ENCODE measurements at regions not wholly inside any gene's neighbourhood (a gene's known extent, or its start where the extent isn't known, plus 50 kb on each side); places are given as distances from the start of the nearest gene placed in this dataset.

DNA sequence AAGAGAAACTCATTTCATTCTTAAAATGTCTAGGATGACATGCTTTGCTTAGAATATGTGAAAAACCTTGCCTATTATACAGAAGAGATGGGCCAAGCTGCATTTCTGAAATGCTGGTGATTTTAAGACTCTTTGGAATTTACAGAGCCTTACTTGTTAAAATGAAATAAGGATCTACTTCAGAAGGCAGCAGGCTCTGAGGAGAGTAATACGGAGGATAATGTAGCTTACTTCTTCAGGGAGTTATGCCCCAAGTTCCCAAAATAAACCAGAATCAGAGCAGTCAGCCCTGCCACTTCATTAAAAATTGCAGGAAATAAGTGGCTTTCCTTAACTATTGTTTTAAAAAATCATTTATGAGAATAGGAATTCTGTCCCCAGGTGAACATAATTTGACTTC is 1000.3 kb upstream of the RAG2 start:
- Histone ChIP-seq H3K27ac (no peak overlapping the region), H2AFZ (no peak overlapping the region)

DNA sequence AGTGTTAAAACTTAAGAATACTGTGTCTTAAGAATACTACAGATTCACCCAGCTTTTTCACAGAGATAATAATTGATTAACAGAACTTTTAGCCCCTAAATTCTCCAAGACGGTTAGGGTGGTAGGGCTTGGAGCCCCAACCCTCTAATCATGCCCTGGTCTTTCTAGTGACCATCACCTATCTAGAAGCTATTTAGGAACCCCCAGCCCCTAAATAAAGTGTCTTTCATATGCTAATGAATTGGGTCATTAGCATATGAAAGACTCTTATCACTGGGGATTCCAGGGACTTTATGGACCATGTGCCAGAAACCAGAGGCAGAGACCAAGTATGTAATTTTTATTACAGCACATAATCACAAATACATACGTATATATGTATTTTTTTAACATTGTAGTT is 999.7 kb upstream of the RAG2 start:
- Histone ChIP-seq H3K4me3 (ENCODE audit: low read depth, low read length) (no peak overlapping the region), H3K27me3 (ENCODE audit: control insufficient read depth, insufficient read depth, low read length) (no peaks in the 10 kb centered on the region), H3K4me1 (no peaks in the 10 kb centered on the region), H3K9me3 (ENCODE audit: control insufficient read depth, low read length) (no peaks in the 10 kb centered on the region), H3K36me3 (ENCODE audit: control insufficient read depth, insufficient read depth, low read length) (no peaks in the 10 kb centered on the region), H3K4me2 (ENCODE audit: low read length) (no peak overlapping the region), H3K79me2 (no peaks in the 10 kb centered on the region), H2AFZ (no peak overlapping the region), H3K9ac (no peak overlapping the region), H3K27ac (no peak overlapping the region)
- TF ChIP-seq, protein P1, sequence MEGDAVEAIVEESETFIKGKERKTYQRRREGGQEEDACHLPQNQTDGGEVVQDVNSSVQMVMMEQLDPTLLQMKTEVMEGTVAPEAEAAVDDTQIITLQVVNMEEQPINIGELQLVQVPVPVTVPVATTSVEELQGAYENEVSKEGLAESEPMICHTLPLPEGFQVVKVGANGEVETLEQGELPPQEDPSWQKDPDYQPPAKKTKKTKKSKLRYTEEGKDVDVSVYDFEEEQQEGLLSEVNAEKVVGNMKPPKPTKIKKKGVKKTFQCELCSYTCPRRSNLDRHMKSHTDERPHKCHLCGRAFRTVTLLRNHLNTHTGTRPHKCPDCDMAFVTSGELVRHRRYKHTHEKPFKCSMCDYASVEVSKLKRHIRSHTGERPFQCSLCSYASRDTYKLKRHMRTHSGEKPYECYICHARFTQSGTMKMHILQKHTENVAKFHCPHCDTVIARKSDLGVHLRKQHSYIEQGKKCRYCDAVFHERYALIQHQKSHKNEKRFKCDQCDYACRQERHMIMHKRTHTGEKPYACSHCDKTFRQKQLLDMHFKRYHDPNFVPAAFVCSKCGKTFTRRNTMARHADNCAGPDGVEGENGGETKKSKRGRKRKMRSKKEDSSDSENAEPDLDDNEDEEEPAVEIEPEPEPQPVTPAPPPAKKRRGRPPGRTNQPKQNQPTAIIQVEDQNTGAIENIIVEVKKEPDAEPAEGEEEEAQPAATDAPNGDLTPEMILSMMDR (IDR thresholded peaks at IDR 0.05), result no peak

More for the DNA sequence above, 1000.3 kb upstream of the RAG2 start:
- no peaks in the 10 kb centered on the region for H3K27me3 ChIP-seq (ENCODE audit: control insufficient read depth, insufficient read depth, low read length)
- H3K4me2 ChIP-seq (ENCODE audit: low read length), result no peak overlapping the region
- H3K36me3 ChIP-seq (ENCODE audit: control insufficient read depth, insufficient read depth, low read length), result no peaks in the 10 kb centered on the region
- H3K9me3 ChIP-seq (ENCODE audit: control insufficient read depth, low read length), result no peaks in the 10 kb centered on the region
- no peaks in the 10 kb centered on the region for H3K4me1 ChIP-seq
- TF ChIP-seq, protein P1 (IDR thresholded peaks at IDR 0.05), result no peak
- no peaks in the 10 kb centered on the region for H3K79me2 ChIP-seq
- no peak overlapping the region for H3K9ac ChIP-seq
- H3K4me3 ChIP-seq (ENCODE audit: low read depth, low read length), result no peak overlapping the region

DNA sequence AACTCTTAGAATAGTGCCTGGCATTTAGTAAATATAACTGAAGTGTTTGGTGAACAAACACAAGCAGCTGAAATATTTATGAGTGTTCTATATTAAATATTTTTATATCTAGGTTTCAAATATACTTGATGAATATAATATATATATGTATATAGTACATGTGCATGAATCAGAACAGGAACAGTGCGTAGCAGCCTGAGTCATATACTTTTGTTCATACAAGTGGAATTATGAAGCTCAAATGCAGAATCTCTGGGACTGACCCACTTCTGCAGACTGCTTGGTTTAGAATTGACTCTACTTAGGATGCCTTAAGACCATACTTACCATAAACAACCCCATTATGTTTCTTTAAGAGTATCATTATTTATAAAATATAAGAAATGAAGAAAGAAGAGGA is 997.8 kb upstream of the RAG2 start:
- no peak overlapping the region for H3K4me3 ChIP-seq (ENCODE audit: low read depth, low read length)
- TF ChIP-seq, protein P1 (IDR thresholded peaks at IDR 0.05), result no peak
- H2AFZ ChIP-seq, result no peak overlapping the region
- H3K9ac ChIP-seq, result no peak overlapping the region
- no peaks in the 10 kb centered on the region for H3K27me3 ChIP-seq (ENCODE audit: control insufficient read depth, insufficient read depth, low read length)
- H3K36me3 ChIP-seq (ENCODE audit: control insufficient read depth, insufficient read depth, low read length), result no peaks in the 10 kb centered on the region
- no peaks in the 10 kb centered on the region for H3K4me1 ChIP-seq
- no peak overlapping the region for H3K4me2 ChIP-seq (ENCODE audit: low read length)
- H3K79me2 ChIP-seq, result no peaks in the 10 kb centered on the region
- H3K27ac ChIP-seq, result no peak overlapping the region
- H3K9me3 ChIP-seq (ENCODE audit: control insufficient read depth, low read length), result no peaks in the 10 kb centered on the region

DNA sequence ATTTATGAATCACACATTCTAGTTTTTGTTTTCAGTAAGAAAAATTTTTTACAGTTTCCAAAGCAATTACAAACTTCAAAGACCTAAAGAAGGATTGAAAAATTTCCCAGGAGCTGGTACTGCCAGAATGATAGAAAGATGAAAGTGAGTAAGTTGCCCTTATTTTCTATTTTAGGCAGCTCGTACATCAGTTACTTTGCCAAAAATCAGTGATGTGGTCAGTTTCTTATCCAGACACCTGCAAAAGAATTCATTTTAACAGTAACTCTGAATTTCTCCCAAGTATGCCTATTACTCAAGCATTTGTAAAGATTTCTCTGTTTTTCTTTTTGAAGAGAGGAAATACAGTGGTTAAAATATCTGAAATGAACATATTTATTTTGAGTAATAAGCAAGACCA is 976.3 kb upstream of the RAG2 start:
- Histone ChIP-seq H2AFZ (no peak overlapping the region), H3K27me3 (ENCODE audit: control insufficient read depth, insufficient read depth, low read length) (no peaks in the 10 kb centered on the region), H3K36me3 (ENCODE audit: control insufficient read depth, insufficient read depth, low read length) (no peaks in the 10 kb centered on the region), H3K9me3 (ENCODE audit: control insufficient read depth, low read length) (no peaks in the 10 kb centered on the region), H3K79me2 (no peaks in the 10 kb centered on the region), H3K4me2 (ENCODE audit: low read length) (no peak overlapping the region), H3K9ac (no peak overlapping the region), H3K27ac (no peak overlapping the region), H3K4me3 (ENCODE audit: low read depth, low read length) (no peak overlapping the region), H3K4me1 (no peaks in the 10 kb centered on the region)
- TF ChIP-seq, protein P1 (IDR thresholded peaks at IDR 0.05), result no peak

DNA sequence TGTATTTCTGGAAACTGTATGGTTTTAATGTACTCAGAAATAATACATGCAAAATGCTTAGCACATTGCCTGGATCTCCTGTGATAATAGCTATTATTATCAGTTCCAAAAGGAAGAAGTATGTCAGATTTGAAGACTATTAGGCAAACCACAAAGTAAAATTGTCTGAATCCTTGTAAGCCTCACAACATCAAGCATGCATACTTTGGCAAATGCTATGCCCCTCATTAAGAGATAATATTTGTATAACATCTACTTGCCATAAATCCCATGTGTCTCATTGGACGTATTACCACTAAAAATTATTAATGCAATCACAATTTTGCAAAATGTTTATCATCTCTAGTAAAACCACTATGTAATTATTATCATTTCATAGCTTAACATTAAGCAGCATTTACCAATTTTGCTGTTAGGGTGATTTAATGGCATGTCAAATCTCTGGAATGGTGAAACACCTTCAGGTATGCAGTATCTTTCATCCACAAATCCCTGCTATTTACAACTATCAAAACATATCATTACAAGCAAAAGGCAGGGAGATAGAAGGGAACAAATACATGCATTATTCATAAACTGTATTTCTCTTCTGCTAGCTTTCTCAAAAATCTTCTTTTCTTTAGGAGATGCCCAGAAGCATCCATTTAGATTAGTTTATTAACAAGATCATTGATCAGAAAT is 974.6 kb upstream of the RAG2 start:
- H3K4me2 ChIP-seq (ENCODE audit: low read length), result no peak overlapping the region
- H3K79me2 ChIP-seq, result no peaks in the 10 kb centered on the region
- H3K4me3 ChIP-seq (ENCODE audit: low read depth, low read length), result no peak overlapping the region
- H3K9me3 ChIP-seq (ENCODE audit: control insufficient read depth, low read length), result no peaks in the 10 kb centered on the region
- H2AFZ ChIP-seq, result no peak overlapping the region
- no peaks in the 10 kb centered on the region for H3K4me1 ChIP-seq
- no peaks in the 10 kb centered on the region for H3K27me3 ChIP-seq (ENCODE audit: control insufficient read depth, insufficient read depth, low read length)
- H3K9ac ChIP-seq, result no peak overlapping the region
- TF ChIP-seq, protein P1 (IDR thresholded peaks at IDR 0.05), result no peak
- H3K36me3 ChIP-seq (ENCODE audit: control insufficient read depth, insufficient read depth, low read length), result no peaks in the 10 kb centered on the region
- no peak overlapping the region for H3K27ac ChIP-seq
